IPS-15b (cell line): ENCODE measurements at regions not wholly inside any gene's neighbourhood (a gene's known extent, or its start where the extent isn't known, plus 50 kb on each side); places are given as distances from the start of the nearest gene placed in this dataset.

Experiments used
- H3K27me3 ChIP-seq: one replicate; pipeline ENCODE4 v1.6.1; 2013; ENCODE audit warnings: low read length; ENCODE audit not compliant: control insufficient read depth, insufficient read depth
- H3K36me3 ChIP-seq: one replicate; pipeline ENCODE4 v1.6.1; 2013; ENCODE audit warnings: low read length; ENCODE audit not compliant: control insufficient read depth, insufficient read depth
- H3K4me1 ChIP-seq: one replicate; pipeline ENCODE4 v1.6.1; 2013; ENCODE audit warnings: mild to moderate bottlenecking, low read length; ENCODE audit not compliant: control insufficient read depth, insufficient read depth
- H3K4me3 ChIP-seq: one replicate; pipeline ENCODE4 v1.5.1; 2013; ENCODE audit warnings: low read depth, low read length
- H3K9ac ChIP-seq: one replicate; pipeline ENCODE4 v1.6.1; 2013; ENCODE audit warnings: low read depth, mild to moderate bottlenecking, low read length
- H3K9me3 ChIP-seq: one replicate; pipeline ENCODE4 v1.6.1; 2013; ENCODE audit warnings: mild to moderate bottlenecking, low read length; ENCODE audit not compliant: control insufficient read depth, insufficient read depth

GRCh38 chr2:144225076-144225475, 294.8 kb downstream of the ZEB2 start:
- Histone ChIP-seq H3K9me3 (no peaks in the 10 kb centered on the region), H3K36me3 (no peaks in the 10 kb centered on the region), H3K4me3 (no peak overlapping the region), H3K4me1 (peaks cover 4% of the 10 kb centered on the region), H3K9ac (no peak overlapping the region), H3K27me3 (no peaks in the 10 kb centered on the region)

- Histone ChIP-seq H3K9ac (no peak overlapping the region), H3K36me3 (no peaks in the 10 kb centered on the region), H3K9me3 (no peaks in the 10 kb centered on the region), H3K4me3 (no peak overlapping the region), H3K27me3 (no peaks in the 10 kb centered on the region), H3K4me1 (peaks cover 4% of the 10 kb centered on the region)
These were observed 295.4 kb downstream of the ZEB2 start for GRCh38 chr2:144224472-144224871.

GRCh38 chr2:144219979-144220378, 299.9 kb downstream of the ZEB2 start:
- Histone ChIP-seq H3K9me3 (no peaks in the 10 kb centered on the region), H3K4me3 (no peak overlapping the region), H3K9ac (no peak overlapping the region), H3K36me3 (no peaks in the 10 kb centered on the region), H3K27me3 (no peaks in the 10 kb centered on the region), H3K4me1 (no peaks in the 10 kb centered on the region)

GRCh38 chr2:144217853-144218633, 301.9 kb downstream of the ZEB2 start:
- Histone ChIP-seq H3K27me3 (no peaks in the 10 kb centered on the region), H3K9me3 (no peaks in the 10 kb centered on the region), H3K36me3 (no peaks in the 10 kb centered on the region), H3K4me1 (no peaks in the 10 kb centered on the region), H3K9ac (no peak overlapping the region), H3K4me3 (no peak overlapping the region)

- Histone ChIP-seq H3K36me3 (no peaks in the 10 kb centered on the region), H3K4me1 (no peaks in the 10 kb centered on the region), H3K9me3 (no peaks in the 10 kb centered on the region), H3K9ac (no peak overlapping the region), H3K4me3 (no peak overlapping the region), H3K27me3 (no peaks in the 10 kb centered on the region)
These were observed 303.9 kb downstream of the ZEB2 start for GRCh38 chr2:144215701-144216675.

GRCh38 chr2:144215207-144215606, 304.7 kb downstream of the ZEB2 start:
- Histone ChIP-seq H3K4me1 (no peaks in the 10 kb centered on the region), H3K9ac (no peak overlapping the region), H3K36me3 (no peaks in the 10 kb centered on the region), H3K4me3 (no peak overlapping the region), H3K27me3 (no peaks in the 10 kb centered on the region), H3K9me3 (no peaks in the 10 kb centered on the region)

GRCh38 chr2:144213797-144214196, 306.1 kb downstream of the ZEB2 start:
- H3K36me3 ChIP-seq: no peaks in the 10 kb centered on the region
- H3K9me3 ChIP-seq: no peaks in the 10 kb centered on the region
- no peaks in the 10 kb centered on the region for H3K27me3 ChIP-seq
- no peak overlapping the region for H3K4me3 ChIP-seq
- H3K4me1 ChIP-seq: no peaks in the 10 kb centered on the region
- no peak overlapping the region for H3K9ac ChIP-seq

- no peak overlapping the region for H3K9ac ChIP-seq
These were observed 308.1 kb downstream of the ZEB2 start for GRCh38 chr2:144211826-144212225.

GRCh38 chr2:144211065-144211464, 308.9 kb downstream of the ZEB2 start:
- H3K9ac ChIP-seq: no peak overlapping the region
- H3K27me3 ChIP-seq: no peaks in the 10 kb centered on the region
- no peak overlapping the region for H3K4me3 ChIP-seq
- H3K9me3 ChIP-seq: no peaks in the 10 kb centered on the region
- no peaks in the 10 kb centered on the region for H3K36me3 ChIP-seq
- no peaks in the 10 kb centered on the region for H3K4me1 ChIP-seq

More at GRCh38 chr2:144211826-144212225, 308.1 kb downstream of the ZEB2 start:
- H3K4me3 ChIP-seq: no peak overlapping the region
- no peaks in the 10 kb centered on the region for H3K27me3 ChIP-seq
- no peaks in the 10 kb centered on the region for H3K36me3 ChIP-seq
- H3K4me1 ChIP-seq: no peaks in the 10 kb centered on the region
- H3K9me3 ChIP-seq: no peaks in the 10 kb centered on the region

GRCh38 chr2:144210076-144210475, 309.8 kb downstream of the ZEB2 start:
- Histone ChIP-seq H3K27me3 (no peaks in the 10 kb centered on the region), H3K9me3 (no peaks in the 10 kb centered on the region), H3K9ac (no peak overlapping the region), H3K36me3 (no peaks in the 10 kb centered on the region), H3K4me3 (no peak overlapping the region), H3K4me1 (no peaks in the 10 kb centered on the region)

GRCh38 chr2:144208924-144209323, 311.0 kb downstream of the ZEB2 start:
- no peaks in the 10 kb centered on the region for H3K9me3 ChIP-seq
- no peak overlapping the region for H3K4me3 ChIP-seq
- no peaks in the 10 kb centered on the region for H3K27me3 ChIP-seq
- H3K36me3 ChIP-seq: no peaks in the 10 kb centered on the region
- no peaks in the 10 kb centered on the region for H3K4me1 ChIP-seq
- no peak overlapping the region for H3K9ac ChIP-seq
